ENCODE measurements at regions not wholly inside any gene's neighbourhood (a gene's known extent, or its start where the extent isn't known, plus 50 kb on each side); places are given as distances from the start of the nearest gene placed in this dataset.

DNA sequence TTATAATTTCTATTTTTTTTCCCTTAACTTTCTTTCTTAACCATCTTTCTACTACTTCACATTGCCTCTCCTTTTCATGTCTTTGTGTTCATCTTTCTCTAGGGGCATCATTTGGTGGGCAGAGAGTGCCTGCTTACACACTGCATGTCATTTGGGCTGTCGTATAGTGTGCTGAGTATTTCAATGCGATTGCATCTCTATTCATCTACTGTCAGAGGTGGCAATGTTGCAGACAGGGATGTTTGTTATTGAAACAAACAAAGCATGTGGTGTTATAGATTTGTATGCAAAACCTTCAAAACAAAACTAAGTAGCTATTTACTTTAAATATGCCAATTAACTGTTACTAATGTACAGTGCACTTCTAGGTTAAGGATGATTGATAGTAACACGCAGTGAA, 141.1 kb upstream of the MEF2C start:
- TF ChIP-seq, protein P1, sequence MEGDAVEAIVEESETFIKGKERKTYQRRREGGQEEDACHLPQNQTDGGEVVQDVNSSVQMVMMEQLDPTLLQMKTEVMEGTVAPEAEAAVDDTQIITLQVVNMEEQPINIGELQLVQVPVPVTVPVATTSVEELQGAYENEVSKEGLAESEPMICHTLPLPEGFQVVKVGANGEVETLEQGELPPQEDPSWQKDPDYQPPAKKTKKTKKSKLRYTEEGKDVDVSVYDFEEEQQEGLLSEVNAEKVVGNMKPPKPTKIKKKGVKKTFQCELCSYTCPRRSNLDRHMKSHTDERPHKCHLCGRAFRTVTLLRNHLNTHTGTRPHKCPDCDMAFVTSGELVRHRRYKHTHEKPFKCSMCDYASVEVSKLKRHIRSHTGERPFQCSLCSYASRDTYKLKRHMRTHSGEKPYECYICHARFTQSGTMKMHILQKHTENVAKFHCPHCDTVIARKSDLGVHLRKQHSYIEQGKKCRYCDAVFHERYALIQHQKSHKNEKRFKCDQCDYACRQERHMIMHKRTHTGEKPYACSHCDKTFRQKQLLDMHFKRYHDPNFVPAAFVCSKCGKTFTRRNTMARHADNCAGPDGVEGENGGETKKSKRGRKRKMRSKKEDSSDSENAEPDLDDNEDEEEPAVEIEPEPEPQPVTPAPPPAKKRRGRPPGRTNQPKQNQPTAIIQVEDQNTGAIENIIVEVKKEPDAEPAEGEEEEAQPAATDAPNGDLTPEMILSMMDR (conservative IDR thresholded peaks at IDR 0.05; ENCODE audit: low read length), result no peak
- no peak for TF ChIP-seq EZH2phosphoT487 (IDR thresholded peaks at IDR 0.05; ENCODE audit: borderline replicate concordance, low read depth, low read length)

Data from OCI-LY7 (cell line).